Kidney (tissue), 13 donors: ENCODE measurements at regions not wholly inside any gene's neighbourhood (a gene's known extent, or its start where the extent isn't known, plus 50 kb on each side); places are given as distances from the start of the nearest gene placed in this dataset.

ENCODE experiments used
- DNase-seq, 5 donors: peaks; one replicate each; pipeline ENCODE4 v3.0.0-alpha.2; 2013 to 2020
- FAIRE-seq: peaks from 2 replicates; lab custom pipeline; 2012; peaks lifted over from hg19 to GRCh38; lab: Jason Lieb, UNC
- H3K27ac ChIP-seq, 2 donors: one replicate each; pipeline ENCODE4 v1.7.0; 2013; ENCODE audit warnings: low read depth in 2 of 2, low read length in 2 of 2, inconsistent platforms in 1 of 2
- H3K27me3 ChIP-seq: one replicate; pipeline ENCODE4 v1.7.1; 2013; ENCODE audit warnings: low read length, inconsistent platforms; ENCODE audit not compliant: control insufficient read depth, insufficient read depth
- H3K36me3 ChIP-seq, 3 donors: one replicate each; pipeline versions ENCODE4 v1.7.0 to v1.7.1; 2013; ENCODE audit warnings: low read length in 3 of 3, control low read depth in 1 of 3, inconsistent platforms in 1 of 3; ENCODE audit not compliant: insufficient read depth in 3 of 3, control insufficient read depth in 2 of 3
- H3K4me1 ChIP-seq, 3 donors: one replicate each; pipeline versions ENCODE4 v1.7.0 to v1.7.1; 2013; ENCODE audit warnings: low read length in 3 of 3, inconsistent platforms in 1 of 3, low read depth in 1 of 3; ENCODE audit not compliant: control insufficient read depth in 2 of 3, insufficient read depth in 2 of 3
- H3K4me3 ChIP-seq, 3 donors: one replicate each; pipeline versions ENCODE4 v1.7.0 to v1.8.1; 2013; ENCODE audit warnings: low read length in 3 of 3, control low read depth in 1 of 3, inconsistent platforms in 1 of 3
- H3K9ac ChIP-seq, 3 donors: one replicate each; pipeline versions ENCODE4 v1.7.0 to v1.7.1; 2013; ENCODE audit warnings: low read length in 3 of 3, control low read depth in 1 of 3, inconsistent platforms in 1 of 3
- H3K9me3 ChIP-seq, 3 donors: one replicate each; pipeline versions ENCODE4 v1.7.0 to v1.7.1; 2013; ENCODE audit warnings: low read length in 3 of 3, control low read depth in 1 of 3, inconsistent platforms in 1 of 3; ENCODE audit not compliant: control insufficient read depth in 2 of 3, insufficient read depth in 1 of 3
- intact Hi-C: fragments of 100-400 bp; cut with DNase I; formaldehyde crosslinking; loops from one replicate; pipeline ENCODE4 v1.11.1; 2022
- TF ChIP-seq, protein P1 (sequence below): IDR thresholded peaks from 3 replicates; pipeline ENCODE4 v1.5.1; 2012; ENCODE audit warnings: mild to moderate bottlenecking, moderate library complexity, borderline replicate concordance; ENCODE audit not compliant: insufficient read depth; ENCODE audit errors: extremely low read depth
- donor health status: control.
- donor health status: control.
- donor health status: control.
- donor health status: control.
- donor health status: control.
- donor health status: DM: yes; HTN: yes; CAD: no.
- donor health status: Normal renal cell carcinoma (clear cell type).

- H3K4me3 ChIP-seq = no peak overlapping the region
- TF ChIP-seq, protein P1, sequence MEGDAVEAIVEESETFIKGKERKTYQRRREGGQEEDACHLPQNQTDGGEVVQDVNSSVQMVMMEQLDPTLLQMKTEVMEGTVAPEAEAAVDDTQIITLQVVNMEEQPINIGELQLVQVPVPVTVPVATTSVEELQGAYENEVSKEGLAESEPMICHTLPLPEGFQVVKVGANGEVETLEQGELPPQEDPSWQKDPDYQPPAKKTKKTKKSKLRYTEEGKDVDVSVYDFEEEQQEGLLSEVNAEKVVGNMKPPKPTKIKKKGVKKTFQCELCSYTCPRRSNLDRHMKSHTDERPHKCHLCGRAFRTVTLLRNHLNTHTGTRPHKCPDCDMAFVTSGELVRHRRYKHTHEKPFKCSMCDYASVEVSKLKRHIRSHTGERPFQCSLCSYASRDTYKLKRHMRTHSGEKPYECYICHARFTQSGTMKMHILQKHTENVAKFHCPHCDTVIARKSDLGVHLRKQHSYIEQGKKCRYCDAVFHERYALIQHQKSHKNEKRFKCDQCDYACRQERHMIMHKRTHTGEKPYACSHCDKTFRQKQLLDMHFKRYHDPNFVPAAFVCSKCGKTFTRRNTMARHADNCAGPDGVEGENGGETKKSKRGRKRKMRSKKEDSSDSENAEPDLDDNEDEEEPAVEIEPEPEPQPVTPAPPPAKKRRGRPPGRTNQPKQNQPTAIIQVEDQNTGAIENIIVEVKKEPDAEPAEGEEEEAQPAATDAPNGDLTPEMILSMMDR = no peak
- no peak overlapping the region for H3K27ac ChIP-seq
- intact Hi-C loops = no loop called here
- H3K36me3 ChIP-seq = no peaks in the 10 kb centered on the region
- H3K4me1 ChIP-seq = no peaks in the 10 kb centered on the region
- H3K27me3 ChIP-seq = no peaks in the 10 kb centered on the region
- H3K9me3 ChIP-seq = no peaks in the 10 kb centered on the region
- no peak overlapping the region for H3K9ac ChIP-seq
- FAIRE-seq (no peak), DNase-seq (no peak)
These were observed 699.3 kb upstream of the WWC1 start for GRCh38 chr5:167592114-167592513.

- no peak overlapping the region for H3K9ac ChIP-seq
- H3K27me3 ChIP-seq = no peaks in the 10 kb centered on the region
- no peaks in the 10 kb centered on the region for H3K4me1 ChIP-seq
- DNase-seq (no peak), FAIRE-seq (no peak)
- H3K27ac ChIP-seq = no peak overlapping the region
- no peak overlapping the region for H3K4me3 ChIP-seq
- intact Hi-C loops = no loop called here
- TF ChIP-seq, protein P1 = no peak
- H3K9me3 ChIP-seq = no peaks in the 10 kb centered on the region
- H3K36me3 ChIP-seq = no peaks in the 10 kb centered on the region
These were observed 698.0 kb upstream of the WWC1 start for GRCh38 chr5:167593329-167594060.

DNA sequence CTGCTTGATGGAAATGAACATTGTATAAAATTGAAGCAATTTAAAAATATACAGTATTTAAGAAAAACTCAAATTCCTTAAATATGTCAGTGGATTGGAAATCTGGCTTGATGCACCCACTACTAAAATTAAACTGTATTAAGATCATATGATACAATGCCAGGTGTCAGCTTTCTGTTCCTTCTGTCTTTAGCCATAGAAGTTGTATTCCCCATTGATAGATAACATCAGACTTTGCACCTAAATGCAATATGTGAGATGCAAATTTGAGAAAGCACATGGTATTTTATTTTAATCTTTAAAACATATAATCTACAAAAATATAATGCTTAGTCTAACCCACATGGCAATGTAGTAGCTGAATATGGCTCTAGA lies 697.4 kb upstream of the WWC1 start:
- intact Hi-C loops = no loop called here
- no peaks in the 10 kb centered on the region for H3K4me1 ChIP-seq
- DNase-seq = no peak
- H3K9me3 ChIP-seq = no peaks in the 10 kb centered on the region
- H3K9ac ChIP-seq = no peak overlapping the region
- H3K27me3 ChIP-seq = no peaks in the 10 kb centered on the region
- H3K27ac ChIP-seq = no peak overlapping the region
- FAIRE-seq = no peak
- TF ChIP-seq, protein P1 = no peak
- no peak overlapping the region for H3K4me3 ChIP-seq
- no peaks in the 10 kb centered on the region for H3K36me3 ChIP-seq

DNA sequence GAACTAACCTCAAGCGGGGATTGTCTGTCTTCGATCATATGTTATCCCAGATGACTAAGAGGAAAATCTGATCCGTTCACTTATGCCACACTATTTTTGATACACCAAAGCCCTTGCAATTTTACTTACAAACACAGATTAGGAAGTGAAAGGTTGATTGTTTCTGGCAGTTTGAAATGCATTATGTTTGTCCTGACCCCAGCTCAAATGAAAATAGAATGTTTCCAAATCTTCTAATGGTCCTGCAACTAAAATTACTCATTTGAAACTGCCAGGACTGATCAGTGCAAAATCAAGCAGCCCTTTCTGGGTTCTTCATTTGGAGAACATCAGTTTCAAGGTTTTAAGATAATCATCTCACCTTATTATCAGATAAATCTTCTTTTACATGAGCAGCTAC lies 696.7 kb upstream of the WWC1 start:
- no peaks in the 10 kb centered on the region for H3K4me1 ChIP-seq
- DNase-seq = no peak
- TF ChIP-seq, protein P1 = no peak
- intact Hi-C loops = no loop called here
- no peak overlapping the region for H3K4me3 ChIP-seq
- no peak for FAIRE-seq
- no peak overlapping the region for H3K9ac ChIP-seq
- H3K36me3 ChIP-seq = no peaks in the 10 kb centered on the region
- no peaks in the 10 kb centered on the region for H3K9me3 ChIP-seq
- H3K27me3 ChIP-seq = no peaks in the 10 kb centered on the region
- no peak overlapping the region for H3K27ac ChIP-seq
